G401.6 (cell line): ENCODE measurements at regions not wholly inside any gene's neighbourhood (a gene's known extent, or its start where the extent isn't known, plus 50 kb on each side); places are given as distances from the start of the nearest gene placed in this dataset.

Experiments used
- FAIRE-seq: peaks from 2 replicates; lab custom pipeline; 2012; peaks lifted over from hg19 to GRCh38; lab: Jason Lieb, UNC

DNA sequence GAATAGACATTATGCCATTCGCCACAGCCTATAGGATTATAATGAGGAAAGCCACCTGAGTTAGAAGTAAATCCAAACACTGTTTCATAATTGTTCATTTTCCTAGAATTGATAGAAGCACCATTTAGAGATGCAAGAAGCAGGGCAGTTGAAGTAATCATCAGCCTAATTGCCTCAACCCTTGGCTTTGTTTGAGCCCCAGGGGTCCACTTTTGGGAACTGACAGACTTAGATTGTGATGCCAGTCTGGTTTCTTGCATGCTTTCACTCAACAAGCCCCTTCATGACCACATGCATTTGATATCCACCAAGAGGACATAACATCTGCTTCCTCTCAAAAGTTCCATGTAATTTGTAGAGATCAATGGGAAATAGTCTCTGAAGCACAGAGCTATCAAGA, 97.2 kb upstream of the COL8A1 start:
- no peak for FAIRE-seq

- FAIRE-seq = no peak
Measured at GRCh38 chr3:99537416-99537815, 101.0 kb upstream of the COL8A1 start.

- no peak for FAIRE-seq
Measured at GRCh38 chr3:99536555-99537314, 101.7 kb upstream of the COL8A1 start.

DNA sequence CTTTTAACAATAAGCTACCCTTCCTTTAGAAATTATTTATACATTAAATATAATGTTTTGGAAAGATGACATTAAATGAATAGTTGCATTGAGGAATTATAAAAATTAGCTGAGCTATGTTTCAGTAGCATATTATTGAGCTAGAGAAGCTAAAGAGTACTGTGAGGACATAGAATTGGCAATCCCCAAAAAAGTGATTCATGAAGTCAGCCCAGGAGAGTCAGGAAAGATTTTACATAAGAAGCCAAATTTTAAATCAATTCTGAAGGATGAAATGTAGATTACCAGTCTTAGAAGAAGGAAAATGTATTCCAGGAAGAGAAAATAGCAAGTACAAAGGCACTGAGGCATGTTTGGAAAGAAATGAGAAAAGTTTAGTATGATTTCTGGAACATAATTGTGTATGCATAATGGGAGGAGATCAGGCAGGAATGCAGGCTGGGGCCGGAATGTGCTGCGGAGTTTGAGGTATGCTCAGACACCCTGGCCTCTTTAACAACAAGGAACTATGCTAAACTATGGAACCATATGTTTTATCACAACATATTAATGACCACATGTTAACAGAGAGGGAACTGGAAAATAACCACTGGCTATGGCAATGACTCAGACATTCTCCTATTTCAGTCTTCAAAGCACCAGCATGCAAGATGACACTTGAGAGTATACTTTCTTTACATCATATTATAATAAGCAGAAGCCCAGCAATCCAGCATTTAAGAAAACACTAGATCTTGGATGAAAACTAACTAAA, 103.3 kb upstream of the COL8A1 start:
- no peak for FAIRE-seq

- FAIRE-seq = no peak
Measured at GRCh38 chr3:99532246-99532645, 106.1 kb upstream of the COL8A1 start.

- FAIRE-seq = no peak
Measured at GRCh38 chr3:99529265-99529664, 109.1 kb upstream of the COL8A1 start.

DNA sequence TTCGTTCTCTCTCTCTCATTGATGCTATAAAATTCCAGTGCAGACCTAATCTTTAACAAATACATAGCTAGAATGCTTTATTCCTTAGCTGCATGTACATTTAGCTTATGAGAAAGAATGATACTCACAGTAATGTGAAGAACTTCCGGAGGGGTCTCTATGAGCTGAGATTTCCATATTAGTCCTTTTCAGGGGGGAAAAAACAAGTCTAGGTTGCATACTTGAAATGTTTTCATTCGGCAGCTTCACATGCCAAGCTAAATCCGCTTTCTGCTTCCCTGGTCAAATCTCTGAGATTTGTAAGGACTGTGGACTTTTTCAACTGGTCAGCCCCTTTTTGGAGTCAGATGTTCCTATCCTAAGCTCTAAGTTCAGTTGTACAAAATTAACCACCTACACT, 111.5 kb upstream of the COL8A1 start:
- FAIRE-seq = no peak

- no peak for FAIRE-seq
Measured at GRCh38 chr3:99524559-99524958, 113.8 kb upstream of the COL8A1 start.

GRCh38 chr3:99523431-99524127, 114.8 kb upstream of the COL8A1 start:
- FAIRE-seq = no peak

DNA sequence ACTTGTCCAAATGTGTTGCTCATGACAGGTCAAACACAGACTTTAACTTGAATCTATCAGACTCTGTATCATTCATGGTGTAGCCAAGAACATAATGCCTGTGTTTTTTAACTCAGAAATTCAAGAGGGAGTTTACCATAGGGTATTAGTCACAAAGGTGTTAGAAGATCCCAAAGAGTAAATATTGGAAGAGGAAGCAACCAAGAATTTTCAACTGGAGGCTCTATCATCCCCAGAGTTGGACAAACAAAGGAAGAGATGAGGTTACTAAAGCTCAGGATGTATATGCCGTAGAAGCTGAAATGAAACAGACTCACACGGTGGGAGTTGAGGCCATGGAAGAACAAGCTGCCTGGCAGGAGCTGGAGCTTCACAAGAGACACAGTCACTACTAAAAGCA, 116.2 kb upstream of the COL8A1 start:
- no peak for FAIRE-seq

DNA sequence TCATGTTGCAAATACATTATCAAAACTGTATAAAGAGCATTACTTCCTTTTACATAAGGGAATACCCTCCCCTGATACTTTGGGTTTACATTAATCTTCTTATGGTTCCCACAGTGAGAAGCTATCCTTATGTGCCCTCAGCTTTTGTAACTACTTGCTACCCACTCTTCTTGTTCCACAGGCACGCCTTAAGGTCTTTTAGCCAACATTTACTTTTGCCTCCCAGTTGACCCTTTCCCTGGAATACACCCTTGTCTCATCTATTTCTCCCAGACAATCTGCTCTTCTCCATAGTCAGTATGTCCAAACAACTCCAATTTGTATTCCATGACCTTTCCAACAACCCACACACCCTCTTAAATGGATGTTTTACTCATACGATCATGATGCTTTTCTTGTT, 116.8 kb upstream of the COL8A1 start:
- no peak for FAIRE-seq

GRCh38 chr3:99520513-99520912, 117.9 kb upstream of the COL8A1 start:
- FAIRE-seq = no peak

DNA sequence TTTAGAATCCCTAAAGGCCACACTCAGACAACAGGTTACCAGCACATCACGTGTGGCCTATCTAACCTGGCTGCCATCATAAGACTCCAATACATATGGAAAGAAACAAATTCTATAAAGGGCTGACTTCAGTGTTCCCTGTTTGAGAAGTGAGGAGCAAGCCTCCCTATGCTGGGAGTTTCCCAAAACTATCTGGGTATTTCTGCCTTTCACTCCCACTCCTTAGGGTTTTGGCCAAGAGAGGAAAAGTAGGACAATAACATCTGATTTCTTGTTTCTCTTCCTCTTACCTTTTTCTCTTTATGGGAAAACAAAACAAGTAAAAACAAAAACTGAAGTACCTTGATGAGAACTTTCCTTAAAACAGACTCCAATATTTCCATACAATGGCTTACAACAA, 121.5 kb upstream of the COL8A1 start:
- FAIRE-seq = no peak

- FAIRE-seq = no peak
Measured at GRCh38 chr3:99515891-99516290, 122.5 kb upstream of the COL8A1 start.

- FAIRE-seq = no peak
Measured at GRCh38 chr3:99509224-99509623, 129.2 kb upstream of the COL8A1 start.

GRCh38 chr3:99508191-99508590, 130.2 kb upstream of the COL8A1 start:
- no peak for FAIRE-seq

DNA sequence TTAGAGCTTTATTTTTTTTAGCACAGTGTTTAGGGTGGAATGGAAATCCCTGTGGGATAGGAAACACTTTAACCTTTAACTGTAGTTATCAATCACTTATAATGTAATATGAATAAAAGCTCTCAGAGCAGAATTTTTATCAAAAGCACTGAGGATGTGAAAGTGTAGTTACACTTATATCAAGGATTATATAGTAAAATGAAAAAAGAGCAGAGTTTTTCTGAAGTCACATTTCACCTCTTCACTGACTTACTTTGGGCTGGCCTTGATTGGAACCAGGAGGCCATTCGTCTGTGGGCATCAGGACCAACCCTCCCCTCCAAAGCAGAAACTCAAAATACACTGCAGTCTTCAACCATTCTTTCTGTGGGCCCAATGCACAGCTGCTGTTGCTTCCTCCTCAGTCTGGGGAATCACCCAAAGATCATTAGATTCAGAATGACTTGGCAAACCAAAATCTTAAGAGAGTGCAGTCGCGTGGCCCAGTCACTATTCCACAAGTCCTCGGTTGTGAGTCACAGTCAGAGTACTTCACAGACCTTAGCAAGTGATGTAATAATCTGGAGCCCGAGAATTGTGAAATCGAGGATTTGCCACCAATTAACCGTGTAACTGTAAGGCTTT, 132.6 kb upstream of the COL8A1 start:
- no peak for FAIRE-seq

- FAIRE-seq = no peak
Measured at GRCh38 chr3:99505200-99505599, 133.2 kb upstream of the COL8A1 start.

DNA sequence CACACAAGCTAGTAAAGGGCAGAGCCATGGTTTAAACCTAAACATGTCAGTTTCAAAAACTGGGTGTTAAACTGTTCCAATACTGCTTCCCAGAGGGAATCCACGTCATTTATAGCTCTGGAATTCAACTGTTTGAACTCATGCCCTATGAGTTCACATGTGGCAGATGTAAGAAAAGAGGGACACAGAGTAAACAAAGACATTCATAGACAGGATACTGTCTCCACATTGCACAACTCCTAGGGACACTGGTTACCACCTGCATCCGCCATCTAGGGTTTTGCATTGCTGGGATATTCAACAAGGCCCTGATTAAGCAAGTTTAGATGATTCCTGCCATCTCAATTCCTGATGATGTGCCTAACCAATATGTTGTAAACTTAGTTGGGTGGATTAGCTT, 134.1 kb upstream of the COL8A1 start:
- FAIRE-seq = no peak

DNA sequence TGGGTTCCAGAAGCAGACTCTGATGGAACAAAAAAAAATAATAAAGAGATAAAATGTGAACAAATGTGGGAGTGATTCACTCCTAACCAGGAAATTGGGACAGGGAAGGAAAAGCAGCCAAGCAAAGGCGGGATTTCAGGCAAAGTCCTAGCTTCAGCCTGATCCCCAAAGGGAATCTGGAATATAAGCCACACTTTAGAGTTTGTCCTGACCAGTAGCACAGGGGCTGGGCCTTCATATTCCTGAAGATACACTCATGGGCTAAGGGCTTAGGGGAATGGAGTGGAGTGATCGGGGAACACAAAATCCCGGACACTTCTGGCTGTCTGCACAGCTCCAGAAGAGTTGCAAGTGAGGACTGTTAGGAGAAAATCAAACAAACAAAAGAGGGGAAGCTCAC, 135.0 kb upstream of the COL8A1 start:
- FAIRE-seq = no peak

- FAIRE-seq = no peak
Measured at GRCh38 chr3:99502871-99503270, 135.5 kb upstream of the COL8A1 start.

DNA sequence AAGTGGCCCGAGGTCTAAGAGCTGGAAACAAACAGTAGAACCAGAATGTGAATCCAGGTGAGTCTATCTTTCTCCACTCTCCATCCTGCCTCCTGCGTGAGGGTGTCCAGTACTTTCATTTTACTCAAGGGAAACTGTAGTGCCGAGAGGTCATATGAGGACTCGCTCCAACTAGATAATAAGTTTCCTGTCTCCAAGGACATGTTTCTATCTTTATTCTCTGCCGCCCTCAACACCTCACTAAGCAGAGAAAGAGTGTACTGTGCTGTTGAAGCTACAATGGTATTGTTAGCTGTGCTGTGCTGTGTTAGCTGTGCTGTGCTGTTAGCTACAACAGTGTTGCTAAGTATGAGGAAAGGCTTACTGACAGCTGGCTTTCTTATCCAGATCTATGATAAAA, 137.9 kb upstream of the COL8A1 start:
- no peak for FAIRE-seq
